ENCODE measurements at regions not wholly inside any gene's neighbourhood (a gene's known extent, or its start where the extent isn't known, plus 50 kb on each side); places are given as distances from the start of the nearest gene placed in this dataset.

GRCh38 chr2:16321872-16322271 lies 343.8 kb downstream of the CYRIA start:
- DNase-seq (ENCODE audit: low read depth), result no peak

- DNase-seq (ENCODE audit: low read depth), result no peak
Measured at GRCh38 chr2:16321256-16321655, 344.4 kb downstream of the CYRIA start.

- no peak for DNase-seq (ENCODE audit: low read depth)
Measured at GRCh38 chr2:16320716-16321115, 344.9 kb downstream of the CYRIA start.

GRCh38 chr2:16319551-16320121 lies 346.0 kb downstream of the CYRIA start:
- DNase-seq (ENCODE audit: low read depth), result no peak

DNA sequence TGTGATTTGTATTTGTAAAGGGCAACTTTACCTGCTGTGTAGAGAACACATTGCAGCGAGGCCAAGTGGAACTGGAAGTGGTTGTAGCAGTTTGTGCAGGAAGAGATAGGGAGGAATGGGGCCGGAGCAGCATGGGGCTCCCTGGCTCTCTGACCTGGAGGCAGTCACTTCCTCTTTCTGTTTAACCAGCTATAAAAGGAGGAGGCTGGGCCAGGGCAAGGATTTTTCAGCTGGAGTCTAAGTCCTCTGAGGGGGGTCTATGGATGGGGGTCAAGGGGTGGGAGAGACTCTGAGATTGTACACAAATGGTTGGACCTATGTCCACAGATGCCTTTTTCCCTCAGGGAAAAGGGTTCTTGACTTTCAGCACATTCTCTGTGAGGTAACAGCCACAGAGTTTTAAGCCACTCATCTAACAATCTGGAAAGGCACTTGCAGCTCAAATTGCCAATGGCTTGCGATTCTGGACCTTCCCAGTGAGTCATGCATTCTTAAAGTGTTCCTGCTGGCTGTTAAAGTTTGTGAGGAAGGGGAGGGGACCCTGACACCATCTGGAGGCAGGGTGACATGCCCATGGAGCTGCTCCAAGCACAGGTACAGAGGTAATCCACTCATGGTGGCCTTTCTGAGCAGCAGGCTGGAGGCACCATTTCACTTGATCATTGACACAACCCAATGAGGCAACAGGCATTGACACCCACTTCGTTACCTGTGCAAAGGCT lies 347.0 kb downstream of the CYRIA start:
- DNase-seq (ENCODE audit: low read depth), result no peak

- DNase-seq (ENCODE audit: low read depth), result no peak
Measured at GRCh38 chr2:16318051-16318450, 347.6 kb downstream of the CYRIA start.

DNA sequence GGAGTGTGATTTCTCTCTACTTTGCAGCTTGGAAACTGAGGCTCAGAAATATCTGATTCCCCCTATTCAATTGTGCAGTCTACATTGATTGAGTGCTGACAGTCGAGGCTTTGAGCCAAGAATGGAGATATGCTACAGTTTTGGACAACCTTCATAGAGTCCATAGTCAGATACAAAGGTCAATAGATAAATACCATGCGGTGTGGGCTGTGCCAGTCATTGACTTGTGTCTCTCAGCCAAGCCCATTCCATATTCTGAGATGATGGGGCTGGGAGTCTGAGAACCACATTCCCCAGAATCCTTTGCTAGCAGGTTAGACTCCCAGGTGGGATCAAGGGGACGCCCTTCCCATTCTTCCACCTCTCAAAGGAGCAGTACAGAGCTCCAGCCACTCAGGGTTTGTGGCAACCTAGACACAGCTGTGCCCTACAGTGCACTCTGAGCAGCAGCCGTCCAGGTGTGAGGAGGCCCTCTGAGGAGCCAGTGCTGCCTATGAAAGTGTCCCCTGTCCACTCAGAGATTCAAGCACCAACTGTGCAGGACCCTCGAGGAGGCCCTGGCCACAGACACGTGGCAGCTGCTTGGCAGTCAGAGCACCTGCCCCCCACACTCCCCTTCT lies 348.3 kb downstream of the CYRIA start:
- DNase-seq (ENCODE audit: low read depth), result no peak

GRCh38 chr2:16316456-16317210 lies 349.0 kb downstream of the CYRIA start:
- DNase-seq (ENCODE audit: low read depth), result no peak

- DNase-seq (ENCODE audit: low read depth), result no peak
Measured at GRCh38 chr2:16315908-16316307, 349.7 kb downstream of the CYRIA start.

DNA sequence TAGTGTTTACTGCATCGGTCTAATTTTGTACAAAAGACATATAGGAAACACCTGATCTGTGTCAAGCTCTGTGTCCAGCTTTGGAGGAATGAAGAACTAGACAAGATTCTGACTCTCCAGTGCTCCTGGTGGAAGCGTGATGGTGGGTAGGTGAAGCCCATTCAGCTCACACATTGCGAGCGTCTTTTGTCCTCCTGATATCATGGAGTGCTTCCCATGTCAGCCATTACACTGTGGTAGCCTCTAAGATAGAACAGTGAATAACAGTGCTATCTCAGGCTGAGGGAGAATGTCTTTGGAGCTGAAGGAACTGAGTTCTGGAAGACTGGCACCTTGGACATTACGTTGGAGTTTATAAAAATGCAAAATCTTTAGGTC lies 350.2 kb downstream of the CYRIA start:
- DNase-seq (ENCODE audit: low read depth), result no peak

DNA sequence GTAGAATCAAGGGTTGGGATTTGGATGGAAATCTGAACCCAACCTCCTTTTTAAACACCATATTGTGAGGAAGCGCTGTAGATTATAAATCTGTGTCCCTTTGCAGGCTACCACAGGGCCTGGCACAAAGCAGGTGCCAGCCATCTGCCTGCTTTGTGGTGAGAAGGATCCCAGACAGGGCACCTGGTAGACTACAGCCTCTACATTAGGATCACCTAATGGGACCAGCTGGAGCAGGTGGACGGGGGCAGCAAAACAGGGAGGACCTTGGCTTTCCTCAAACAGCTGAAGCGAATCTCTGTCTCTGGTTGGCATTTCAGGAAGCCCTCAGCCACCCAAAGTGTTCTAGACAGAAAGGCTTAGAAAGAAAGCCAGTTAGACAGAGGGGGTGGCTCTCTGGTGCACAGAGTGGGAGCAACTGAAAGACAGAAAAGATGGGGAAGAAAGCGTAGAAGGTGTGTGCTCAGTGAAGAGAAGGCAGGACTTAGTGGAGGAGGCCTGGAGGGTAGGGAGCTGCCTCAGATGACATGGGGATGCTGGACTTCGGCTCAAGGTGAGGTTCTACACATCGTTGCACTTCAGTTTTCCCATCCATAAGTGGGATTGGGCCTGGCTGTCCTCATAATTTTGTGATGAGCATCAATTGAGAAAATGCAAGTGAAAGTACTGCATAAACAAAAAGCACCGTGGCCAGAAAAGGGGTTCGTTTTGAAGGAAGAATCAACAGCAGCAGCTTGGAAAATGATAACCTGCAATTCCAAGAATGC lies 350.8 kb downstream of the CYRIA start:
- DNase-seq (ENCODE audit: low read depth), result no peak

DNA sequence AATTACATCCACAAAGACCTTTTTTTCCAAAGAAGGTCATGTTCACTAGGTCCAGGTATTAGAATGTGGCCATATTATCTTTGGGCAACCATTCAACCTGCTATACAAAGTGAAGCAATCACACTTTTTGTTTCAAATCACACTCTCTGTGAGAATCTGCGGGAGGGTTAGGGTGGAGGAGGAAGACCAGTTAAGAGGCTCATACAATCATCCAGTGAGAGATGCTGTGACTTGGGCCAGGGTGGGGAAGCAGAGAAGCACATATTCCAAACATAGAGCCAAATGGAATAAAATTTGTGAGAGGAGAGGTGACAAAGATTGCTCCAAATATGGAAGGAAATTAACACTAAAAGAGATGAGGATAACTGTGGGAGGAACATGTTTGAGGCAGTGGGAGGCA lies 351.6 kb downstream of the CYRIA start:
- no peak for DNase-seq (ENCODE audit: low read depth)

DNA sequence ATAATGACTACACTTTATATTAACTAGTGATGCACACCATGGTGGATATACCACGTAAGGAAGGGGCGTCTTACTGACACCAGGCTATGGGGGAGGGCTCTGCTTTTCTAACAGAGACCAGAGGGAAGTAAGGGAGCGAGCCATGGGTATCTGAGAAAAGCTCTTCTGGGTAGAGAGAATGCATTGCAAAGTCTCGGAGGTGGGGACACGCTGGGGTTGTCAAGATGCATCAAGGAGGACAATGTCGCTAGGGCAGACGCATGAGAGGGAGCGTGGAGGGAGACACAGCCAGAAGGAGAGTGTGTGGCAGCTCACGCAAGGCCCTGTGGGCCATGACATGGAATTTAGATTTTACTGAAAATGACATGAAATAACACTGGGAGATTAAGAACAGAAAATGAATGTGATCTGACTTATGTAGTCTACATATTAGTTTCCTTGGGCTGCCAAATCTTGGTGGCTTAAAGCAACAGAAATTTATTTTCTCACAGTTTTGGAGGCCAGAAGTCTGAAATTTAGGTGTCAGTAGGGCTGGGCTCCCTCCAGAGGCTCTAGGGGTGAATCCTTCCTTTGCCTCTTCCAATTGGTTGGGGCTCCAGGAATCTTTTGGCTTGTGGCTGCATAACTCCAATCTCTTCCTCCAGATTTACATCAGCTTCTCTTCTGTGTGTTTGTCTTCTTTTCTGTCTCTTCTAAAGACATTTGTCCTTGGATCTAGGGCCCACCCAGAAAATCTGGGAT lies 352.2 kb downstream of the CYRIA start:
- no peak for DNase-seq (ENCODE audit: low read depth)

DNA sequence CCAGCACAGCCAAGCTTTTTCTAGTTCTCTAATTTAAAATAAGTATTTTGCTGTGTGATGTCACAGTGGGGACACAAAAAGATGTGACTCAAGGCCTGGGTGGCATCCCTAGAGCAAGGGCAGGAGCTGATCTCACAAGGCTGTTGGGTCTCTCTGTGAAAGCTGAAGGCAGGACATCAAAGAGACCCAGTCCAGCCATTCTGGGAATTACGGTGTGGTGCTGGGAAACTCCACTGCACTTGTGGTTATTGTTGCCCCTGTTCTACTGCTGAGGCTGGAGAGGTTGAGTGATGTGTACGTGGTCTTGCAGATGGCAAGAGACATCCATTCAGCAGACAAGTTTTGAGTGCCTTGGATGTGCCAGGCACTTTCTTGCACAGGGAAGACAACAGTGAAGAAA lies 352.9 kb downstream of the CYRIA start:
- no peak for DNase-seq (ENCODE audit: low read depth)

- no peak for DNase-seq (ENCODE audit: low read depth)
Measured at GRCh38 chr2:16311521-16312440, 353.9 kb downstream of the CYRIA start.

GRCh38 chr2:16308816-16309215 lies 356.8 kb downstream of the CYRIA start:
- DNase-seq (ENCODE audit: low read depth), result no peak

DNA sequence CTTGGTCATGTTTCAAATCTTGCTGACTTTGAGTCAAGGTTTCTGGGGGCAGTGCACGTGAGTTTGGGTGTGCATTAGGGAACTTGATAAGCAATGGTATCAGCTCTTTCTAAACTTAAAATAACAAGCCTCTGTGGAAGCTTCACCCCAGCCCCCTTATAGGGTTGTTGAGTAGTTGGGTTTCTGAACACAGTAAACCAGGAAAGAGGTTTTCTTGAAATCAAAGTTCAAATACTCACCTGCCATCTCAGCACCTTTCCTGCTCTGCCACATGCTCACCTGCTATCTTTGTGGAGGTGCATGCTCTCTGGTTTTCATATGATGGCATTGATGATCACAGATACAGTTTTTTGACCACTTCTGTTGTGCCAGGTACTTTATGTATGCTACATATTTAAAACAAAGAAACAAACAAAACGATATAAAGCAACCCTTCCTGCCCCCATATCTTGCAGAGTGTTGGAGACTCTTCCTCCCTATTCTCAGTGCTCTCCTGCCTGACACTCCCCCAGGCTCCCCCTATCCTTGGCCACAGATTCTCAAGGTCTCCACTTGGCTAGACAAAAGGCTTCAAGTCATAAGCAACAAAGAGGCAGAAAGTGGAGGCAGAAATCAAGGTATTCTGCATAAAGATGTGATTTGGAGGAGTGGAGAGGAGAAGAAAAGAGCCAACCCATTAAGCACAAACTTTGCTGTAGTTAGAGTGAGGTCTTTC lies 360.6 kb downstream of the CYRIA start:
- DNase-seq (ENCODE audit: low read depth), result no peak

DNA sequence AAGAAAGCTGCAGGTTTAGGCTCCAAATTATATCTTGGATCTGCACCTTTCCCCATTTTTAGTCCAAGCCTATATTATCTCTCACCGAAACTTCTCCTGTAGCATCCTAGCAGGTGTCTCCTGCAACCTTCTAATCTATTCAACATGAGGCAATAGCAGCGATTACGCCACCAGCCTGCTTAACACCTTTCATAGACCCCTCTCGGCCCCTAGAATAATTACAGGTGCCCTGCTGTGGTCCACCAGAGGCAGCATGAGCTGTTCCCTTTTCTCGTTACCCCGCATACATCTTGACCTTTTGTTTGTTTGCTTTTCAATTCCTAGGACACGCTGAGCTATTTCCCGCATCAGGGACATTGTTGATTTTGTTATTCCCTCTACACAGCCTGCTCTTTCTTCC lies 361.9 kb downstream of the CYRIA start:
- no peak for DNase-seq (ENCODE audit: low read depth)

GRCh38 chr2:16303273-16303577 lies 362.4 kb downstream of the CYRIA start:
- DNase-seq (ENCODE audit: low read depth), result no peak
